HEK293 (cell line): ENCODE measurements at regions not wholly inside any gene's neighbourhood (a gene's known extent, or its start where the extent isn't known, plus 50 kb on each side); places are given as distances from the start of the nearest gene placed in this dataset.

Experiments
- CTCF ChIA-PET: fragments of 350-600 bp; formaldehyde crosslinking; extraction: SDS; loops from one replicate; lab custom pipeline; 2021; ENCODE audit warnings: antibody characterized with exemption; lab: Yijun Ruan, JAX
- POLR2A ChIA-PET: fragments of 300-600 bp; formaldehyde crosslinking; extraction: SDS; loops from one replicate; lab custom pipeline; 2020; ENCODE audit warnings: antibody characterized with exemption, inconsistent platforms; lab: Yijun Ruan, JAX
- H3K27ac ChIP-seq: fragments of 200-500 bp; sonication (Bioruptor generic); 2 replicates; pipeline ENCODE4 v1.5.1; 2014; ENCODE audit warnings: low read depth, low read length, control low read depth, inconsistent platforms; ENCODE audit errors: extremely low read depth
- H3K36me3 ChIP-seq, 2 experiments: fragments of 200-500 bp in 1 of 2; sonication (Bioruptor generic) in 1 of 2; 1 replicate in 1 of 2; 2 replicates in 1 of 2; pipeline ENCODE4 v1.5.1; 2014 to 2017; ENCODE audit warnings: inconsistent platforms in 2 of 2, low read length in 2 of 2; ENCODE audit not compliant: control insufficient read depth in 2 of 2, insufficient read depth in 1 of 2
- H3K4me1 ChIP-seq: fragments of 200-500 bp; sonication (Bioruptor generic); 2 replicates; pipeline ENCODE4 v1.5.1; 2014; ENCODE audit warnings: mild to moderate bottlenecking, low read length, inconsistent platforms; ENCODE audit not compliant: control insufficient read depth, insufficient read depth
- H3K4me3 ChIP-seq: 2 replicates; pipeline ENCODE4 v1.5.1; 2011; ENCODE audit warnings: low read depth, mild to moderate bottlenecking, control low read depth, low read length, moderate library complexity
- H3K9me3 ChIP-seq: fragments of 200-500 bp; sonication (Bioruptor generic); 2 replicates; pipeline ENCODE4 v1.5.1; 2014; ENCODE audit warnings: low read depth, low read length, inconsistent platforms; ENCODE audit not compliant: control insufficient read depth, insufficient read depth
- KLF1 ChIP-seq: fragments of 450-650 bp; formaldehyde crosslinking; IDR thresholded peaks from 2 replicates; pipeline ENCODE4 v1.5.1; 2016; ENCODE audit warnings: missing biosample characterization, missing genetic modification characterization
- MZF1 ChIP-seq: fragments of 450-650 bp; formaldehyde crosslinking; IDR thresholded peaks from 2 replicates; pipeline ENCODE4 v1.5.1; 2017; ENCODE audit warnings: missing biosample characterization, missing genetic modification characterization, borderline replicate concordance
- ZBTB48 ChIP-seq: fragments of 450-650 bp; formaldehyde crosslinking; IDR thresholded peaks from 2 replicates; pipeline ENCODE4 v1.5.1; 2016; ENCODE audit warnings: missing biosample characterization, missing genetic modification characterization
- ZBTB8A ChIP-seq: fragments of 450-650 bp; formaldehyde crosslinking; IDR thresholded peaks from 2 replicates; pipeline ENCODE4 v1.5.1; 2016; ENCODE audit warnings: missing biosample characterization, missing genetic modification characterization
- ZNF146 ChIP-seq: fragments of 450-650 bp; formaldehyde crosslinking; IDR thresholded peaks from 2 replicates; pipeline ENCODE4 v1.5.1; 2016; ENCODE audit warnings: missing biosample characterization, missing genetic modification characterization
- ZNF311 ChIP-seq: fragments of 450-650 bp; formaldehyde crosslinking; IDR thresholded peaks from 2 replicates; pipeline ENCODE4 v1.5.1; 2017; ENCODE audit warnings: missing biosample characterization, missing genetic modification characterization, borderline replicate concordance
- ZNF341 ChIP-seq: fragments of 450-650 bp; formaldehyde crosslinking; IDR thresholded peaks from 2 replicates; pipeline ENCODE4; 2016; ENCODE audit warnings: low read depth, missing biosample characterization, missing genetic modification characterization
- ZNF416 ChIP-seq: fragments of 450-650 bp; formaldehyde crosslinking; IDR thresholded peaks from 2 replicates; pipeline ENCODE4 v1.5.1; 2016; ENCODE audit warnings: missing biosample characterization, missing genetic modification characterization
- ZNF555 ChIP-seq: fragments of 450-650 bp; formaldehyde crosslinking; conservative IDR thresholded peaks from 2 replicates; pipeline ENCODE4 v1.5.1; 2017; ENCODE audit warnings: missing biosample characterization, mild to moderate bottlenecking, missing genetic modification characterization, inconsistent platforms
- TF ChIP-seq, protein P1 (sequence below): fragments of 450-650 bp; IDR thresholded peaks from 2 replicates; pipeline ENCODE4 v1.5.1; 2018; ENCODE audit warnings: missing biosample characterization, mild to moderate bottlenecking, missing genetic modification characterization
- TF ChIP-seq, protein P2 (sequence below): fragments of 450-650 bp; formaldehyde crosslinking; IDR thresholded peaks from 2 replicates; pipeline ENCODE4 v1.5.1; 2016; ENCODE audit warnings: missing biosample characterization, missing genetic modification characterization
- TF ChIP-seq, protein P3 (sequence below): fragments of 450-650 bp; formaldehyde crosslinking; IDR thresholded peaks from 2 replicates; pipeline ENCODE4 v1.5.1; 2016; ENCODE audit warnings: missing biosample characterization, missing genetic modification characterization
- TF ChIP-seq, protein P4 (sequence below): fragments of 450-650 bp; formaldehyde crosslinking; IDR thresholded peaks from 2 replicates; pipeline ENCODE4 v1.5.1; 2016; ENCODE audit warnings: missing biosample characterization, missing genetic modification characterization
- TF ChIP-seq, protein P5 (sequence below): fragments of 450-650 bp; formaldehyde crosslinking; IDR thresholded peaks from 2 replicates; pipeline ENCODE4 v1.5.1; 2016; ENCODE audit warnings: missing biosample characterization, missing genetic modification characterization
- TF ChIP-seq, protein P6 (sequence below): fragments of 450-650 bp; formaldehyde crosslinking; IDR thresholded peaks from 2 replicates; pipeline ENCODE4 v1.5.1; 2016; ENCODE audit warnings: missing biosample characterization, missing genetic modification characterization

DNA sequence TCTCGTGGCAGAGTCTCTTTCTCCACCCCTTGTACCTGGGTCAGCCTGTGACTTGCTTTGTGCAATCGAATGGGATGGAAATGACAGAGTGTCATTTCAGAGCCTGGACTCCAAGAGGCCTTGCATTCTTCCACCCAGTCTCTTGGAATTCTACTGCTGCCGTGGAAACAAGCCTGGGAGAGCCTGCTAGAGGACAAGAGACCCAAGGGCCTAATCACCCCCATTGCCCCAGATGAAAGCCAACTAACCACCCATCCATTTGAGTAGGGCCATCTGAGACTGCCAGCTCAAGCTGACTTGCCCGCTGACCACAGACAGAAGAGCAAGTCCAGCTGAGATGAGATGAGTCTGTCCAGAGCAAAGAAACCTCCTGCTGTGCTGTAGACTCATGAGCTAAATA lies 201.6 kb downstream of the PTPRU start (continued):
- no peak for TF ChIP-seq KLF1 (tag by site-specific recombination)
- TF ChIP-seq ZBTB8A (tag by site-specific recombination), result no peak
- TF ChIP-seq MZF1, result no peak
- TF ChIP-seq ZNF311, result no peak
- no peak for TF ChIP-seq ZNF146 (tag by site-specific recombination)
- no peak for TF ChIP-seq ZBTB48
- TF ChIP-seq, protein P1, sequence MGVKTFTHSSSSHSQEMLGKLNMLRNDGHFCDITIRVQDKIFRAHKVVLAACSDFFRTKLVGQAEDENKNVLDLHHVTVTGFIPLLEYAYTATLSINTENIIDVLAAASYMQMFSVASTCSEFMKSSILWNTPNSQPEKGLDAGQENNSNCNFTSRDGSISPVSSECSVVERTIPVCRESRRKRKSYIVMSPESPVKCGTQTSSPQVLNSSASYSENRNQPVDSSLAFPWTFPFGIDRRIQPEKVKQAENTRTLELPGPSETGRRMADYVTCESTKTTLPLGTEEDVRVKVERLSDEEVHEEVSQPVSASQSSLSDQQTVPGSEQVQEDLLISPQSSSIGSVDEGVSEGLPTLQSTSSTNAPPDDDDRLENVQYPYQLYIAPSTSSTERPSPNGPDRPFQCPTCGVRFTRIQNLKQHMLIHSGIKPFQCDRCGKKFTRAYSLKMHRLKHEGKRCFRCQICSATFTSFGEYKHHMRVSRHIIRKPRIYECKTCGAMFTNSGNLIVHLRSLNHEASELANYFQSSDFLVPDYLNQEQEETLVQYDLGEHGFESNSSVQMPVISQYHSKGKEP (tag by site-specific recombination), result no peak
- TF ChIP-seq, protein P2, sequence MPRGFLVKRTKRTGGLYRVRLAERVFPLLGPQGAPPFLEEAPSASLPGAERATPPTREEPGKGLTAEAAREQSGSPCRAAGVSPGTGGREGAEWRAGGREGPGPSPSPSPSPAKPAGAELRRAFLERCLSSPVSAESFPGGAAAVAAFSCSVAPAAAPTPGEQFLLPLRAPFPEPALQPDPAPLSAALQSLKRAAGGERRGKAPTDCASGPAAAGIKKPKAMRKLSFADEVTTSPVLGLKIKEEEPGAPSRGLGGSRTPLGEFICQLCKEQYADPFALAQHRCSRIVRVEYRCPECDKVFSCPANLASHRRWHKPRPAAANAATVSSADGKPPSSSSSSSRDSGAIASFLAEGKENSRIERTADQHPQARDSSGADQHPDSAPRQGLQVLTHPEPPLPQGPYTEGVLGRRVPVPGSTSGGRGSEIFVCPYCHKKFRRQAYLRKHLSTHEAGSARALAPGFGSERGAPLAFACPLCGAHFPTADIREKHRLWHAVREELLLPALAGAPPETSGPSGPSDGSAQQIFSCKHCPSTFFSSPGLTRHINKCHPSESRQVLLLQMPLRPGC (tag by site-specific recombination), result no peak
- TF ChIP-seq, protein P3, sequence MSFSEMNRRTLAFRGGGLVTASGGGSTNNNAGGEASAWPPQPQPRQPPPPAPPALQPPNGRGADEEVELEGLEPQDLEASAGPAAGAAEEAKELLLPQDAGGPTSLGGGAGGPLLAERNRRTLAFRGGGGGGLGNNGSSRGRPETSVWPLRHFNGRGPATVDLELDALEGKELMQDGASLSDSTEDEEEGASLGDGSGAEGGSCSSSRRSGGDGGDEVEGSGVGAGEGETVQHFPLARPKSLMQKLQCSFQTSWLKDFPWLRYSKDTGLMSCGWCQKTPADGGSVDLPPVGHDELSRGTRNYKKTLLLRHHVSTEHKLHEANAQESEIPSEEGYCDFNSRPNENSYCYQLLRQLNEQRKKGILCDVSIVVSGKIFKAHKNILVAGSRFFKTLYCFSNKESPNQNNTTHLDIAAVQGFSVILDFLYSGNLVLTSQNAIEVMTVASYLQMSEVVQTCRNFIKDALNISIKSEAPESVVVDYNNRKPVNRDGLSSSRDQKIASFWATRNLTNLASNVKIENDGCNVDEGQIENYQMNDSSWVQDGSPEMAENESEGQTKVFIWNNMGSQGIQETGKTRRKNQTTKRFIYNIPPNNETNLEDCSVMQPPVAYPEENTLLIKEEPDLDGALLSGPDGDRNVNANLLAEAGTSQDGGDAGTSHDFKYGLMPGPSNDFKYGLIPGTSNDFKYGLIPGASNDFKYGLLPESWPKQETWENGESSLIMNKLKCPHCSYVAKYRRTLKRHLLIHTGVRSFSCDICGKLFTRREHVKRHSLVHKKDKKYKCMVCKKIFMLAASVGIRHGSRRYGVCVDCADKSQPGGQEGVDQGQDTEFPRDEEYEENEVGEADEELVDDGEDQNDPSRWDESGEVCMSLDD (tag by site-specific recombination), result no peak

DNA sequence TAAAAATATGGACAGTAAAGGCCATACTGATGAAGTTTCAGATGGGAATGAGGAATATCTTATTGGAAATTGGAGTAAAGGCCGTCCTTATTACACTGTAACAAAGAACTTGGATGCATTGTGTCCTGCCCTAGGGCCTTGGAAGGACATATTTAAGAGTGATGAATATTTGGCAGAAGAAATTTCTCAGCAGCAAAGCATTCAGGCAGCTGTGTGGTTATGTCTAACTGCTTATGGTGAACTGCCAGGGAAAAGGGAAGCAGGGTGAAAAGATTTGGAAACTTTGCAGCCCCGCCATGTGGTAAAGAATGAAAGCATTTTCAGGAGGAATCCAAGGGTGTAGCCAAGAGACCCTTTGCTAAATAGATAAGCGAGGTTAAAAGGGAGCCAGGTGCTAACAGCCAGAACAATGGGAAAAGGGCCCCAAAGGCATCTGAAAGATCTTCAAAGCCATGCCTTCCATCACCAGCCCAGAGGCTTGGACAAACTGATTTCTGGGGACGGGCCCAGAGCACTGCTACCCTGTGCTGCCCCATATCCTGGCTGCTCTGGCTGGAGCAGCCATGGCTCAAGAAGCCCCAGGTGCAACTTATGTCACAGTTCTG lies 200.0 kb downstream of the PTPRU start:
- Histone ChIP-seq H3K4me3 (no peak overlapping the region), H3K36me3 (no peaks in the 10 kb centered on the region), H3K4me1 (no peaks in the 10 kb centered on the region), H3K27ac (no peak overlapping the region), H3K9me3 (no peaks in the 10 kb centered on the region)
- ChIA-PET CTCF (no interaction called here), POLR2A (no interaction called here)
- no peak for TF ChIP-seq ZNF341 (tag by site-specific recombination)
- TF ChIP-seq, protein P4, sequence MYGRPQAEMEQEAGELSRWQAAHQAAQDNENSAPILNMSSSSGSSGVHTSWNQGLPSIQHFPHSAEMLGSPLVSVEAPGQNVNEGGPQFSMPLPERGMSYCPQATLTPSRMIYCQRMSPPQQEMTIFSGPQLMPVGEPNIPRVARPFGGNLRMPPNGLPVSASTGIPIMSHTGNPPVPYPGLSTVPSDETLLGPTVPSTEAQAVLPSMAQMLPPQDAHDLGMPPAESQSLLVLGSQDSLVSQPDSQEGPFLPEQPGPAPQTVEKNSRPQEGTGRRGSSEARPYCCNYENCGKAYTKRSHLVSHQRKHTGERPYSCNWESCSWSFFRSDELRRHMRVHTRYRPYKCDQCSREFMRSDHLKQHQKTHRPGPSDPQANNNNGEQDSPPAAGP (tag by site-specific recombination), result no peak
- no peak for TF ChIP-seq ZNF416
- TF ChIP-seq, protein P5, sequence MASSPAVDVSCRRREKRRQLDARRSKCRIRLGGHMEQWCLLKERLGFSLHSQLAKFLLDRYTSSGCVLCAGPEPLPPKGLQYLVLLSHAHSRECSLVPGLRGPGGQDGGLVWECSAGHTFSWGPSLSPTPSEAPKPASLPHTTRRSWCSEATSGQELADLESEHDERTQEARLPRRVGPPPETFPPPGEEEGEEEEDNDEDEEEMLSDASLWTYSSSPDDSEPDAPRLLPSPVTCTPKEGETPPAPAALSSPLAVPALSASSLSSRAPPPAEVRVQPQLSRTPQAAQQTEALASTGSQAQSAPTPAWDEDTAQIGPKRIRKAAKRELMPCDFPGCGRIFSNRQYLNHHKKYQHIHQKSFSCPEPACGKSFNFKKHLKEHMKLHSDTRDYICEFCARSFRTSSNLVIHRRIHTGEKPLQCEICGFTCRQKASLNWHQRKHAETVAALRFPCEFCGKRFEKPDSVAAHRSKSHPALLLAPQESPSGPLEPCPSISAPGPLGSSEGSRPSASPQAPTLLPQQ (tag by site-specific recombination), result no peak
- TF ChIP-seq, protein P6, sequence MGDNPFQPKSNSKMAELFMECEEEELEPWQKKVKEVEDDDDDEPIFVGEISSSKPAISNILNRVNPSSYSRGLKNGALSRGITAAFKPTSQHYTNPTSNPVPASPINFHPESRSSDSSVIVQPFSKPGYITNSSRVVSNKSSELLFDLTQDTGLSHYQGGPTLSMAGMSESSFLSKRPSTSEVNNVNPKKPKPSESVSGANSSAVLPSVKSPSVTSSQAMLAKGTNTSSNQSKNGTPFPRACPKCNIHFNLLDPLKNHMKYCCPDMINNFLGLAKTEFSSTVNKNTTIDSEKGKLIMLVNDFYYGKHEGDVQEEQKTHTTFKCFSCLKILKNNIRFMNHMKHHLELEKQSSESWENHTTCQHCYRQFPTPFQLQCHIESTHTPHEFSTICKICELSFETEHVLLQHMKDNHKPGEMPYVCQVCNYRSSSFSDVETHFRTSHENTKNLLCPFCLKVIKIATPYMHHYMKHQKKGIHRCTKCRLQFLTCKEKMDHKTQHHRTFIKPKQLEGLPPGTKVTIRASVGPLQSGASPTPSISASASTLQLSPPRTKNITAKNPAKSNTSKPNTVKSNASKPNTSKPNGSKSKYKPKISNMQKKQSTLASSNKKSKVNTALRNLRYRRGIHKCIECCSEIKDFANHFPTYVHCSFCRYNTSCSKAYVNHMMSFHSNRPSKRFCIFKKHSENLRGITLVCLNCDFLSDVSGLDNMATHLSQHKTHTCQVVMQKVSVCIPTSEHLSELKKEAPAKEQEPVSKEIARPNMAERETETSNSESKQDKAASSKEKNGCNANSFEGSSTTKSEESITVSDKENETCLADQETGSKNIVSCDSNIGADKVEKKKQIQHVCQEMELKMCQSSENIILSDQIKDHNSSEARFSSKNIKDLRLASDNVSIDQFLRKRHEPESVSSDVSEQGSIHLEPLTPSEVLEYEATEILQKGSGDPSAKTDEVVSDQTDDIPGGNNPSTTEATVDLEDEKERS (tag by site-specific recombination), result no peak
- no peak for TF ChIP-seq ZNF555 (tag by site-specific recombination)
